T-helper 2 cell treated with Interferon-gamma antibody and Interleukin-4, amounts not matched to agents 5 μg/mL and 100 μg/mL, for 36 hours (primary cell): ENCODE measurements at regions not wholly inside any gene's neighbourhood (a gene's known extent, or its start where the extent isn't known, plus 50 kb on each side); places are given as distances from the start of the nearest gene placed in this dataset.
"Not testable (repeated sequence)": the region's sequence is repeated elsewhere in the genome, so short reads cannot be mapped to it uniquely, and the experiment has no call there.

Experiments
- DNase-seq: peaks from one replicate; pipeline ENCODE4 v3.0.0; 2021; ENCODE audit warnings: low spot score
- H3K27ac Mint-ChIP-seq: one replicate; pipeline ENCODE4 v1.8.0; 2021; ENCODE audit warnings: mild to moderate bottlenecking, mixed read lengths
- H3K27me3 Mint-ChIP-seq: one replicate; pipeline ENCODE4 v1.8.0; 2021; ENCODE audit warnings: low read depth, mixed read lengths
- H3K36me3 Mint-ChIP-seq: one replicate; pipeline ENCODE4 v1.8.0; 2021; ENCODE audit warnings: low read depth, mixed read lengths
- H3K4me1 Mint-ChIP-seq: one replicate; pipeline ENCODE4 v1.8.0; 2021; ENCODE audit warnings: low read depth, mixed read lengths
- H3K4me3 Mint-ChIP-seq: one replicate; pipeline ENCODE4 v1.8.0; 2022; ENCODE audit warnings: mild to moderate bottlenecking, moderate library complexity, mixed read lengths
- H3K9me3 Mint-ChIP-seq: one replicate; pipeline ENCODE4 v1.8.0; 2021; ENCODE audit warnings: mixed read lengths

DNA sequence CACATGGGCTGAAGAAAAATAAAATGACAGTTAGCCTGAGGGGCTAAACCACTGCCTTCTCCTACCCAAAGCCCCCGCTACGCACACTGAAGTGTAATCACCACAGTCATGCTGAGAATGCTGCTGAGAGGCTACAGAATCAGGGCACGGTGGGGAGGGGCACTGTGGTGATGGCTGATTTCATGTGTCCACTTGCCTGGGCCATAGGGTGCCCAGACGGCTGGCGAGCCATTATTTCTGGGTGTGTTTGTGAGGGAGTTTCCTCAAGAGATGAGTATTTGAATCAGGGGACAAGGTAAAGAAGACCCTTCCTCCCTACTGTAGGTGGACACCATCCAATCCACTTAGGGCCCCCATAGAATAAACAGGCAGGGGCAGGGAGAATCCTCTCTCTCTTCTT lies 1313.2 kb downstream of the TBC1D22A start:
- no peaks in the 10 kb centered on the region for H3K36me3 Mint-ChIP-seq
- no peaks in the 10 kb centered on the region for H3K9me3 Mint-ChIP-seq
- no peak for DNase-seq
- H3K27ac Mint-ChIP-seq: no peak overlapping the region
- H3K4me1 Mint-ChIP-seq: peaks cover 7% of the 10 kb centered on the region
- H3K4me3 Mint-ChIP-seq: no peak overlapping the region
- peaks cover 44% of the 10 kb centered on the region for H3K27me3 Mint-ChIP-seq

DNA sequence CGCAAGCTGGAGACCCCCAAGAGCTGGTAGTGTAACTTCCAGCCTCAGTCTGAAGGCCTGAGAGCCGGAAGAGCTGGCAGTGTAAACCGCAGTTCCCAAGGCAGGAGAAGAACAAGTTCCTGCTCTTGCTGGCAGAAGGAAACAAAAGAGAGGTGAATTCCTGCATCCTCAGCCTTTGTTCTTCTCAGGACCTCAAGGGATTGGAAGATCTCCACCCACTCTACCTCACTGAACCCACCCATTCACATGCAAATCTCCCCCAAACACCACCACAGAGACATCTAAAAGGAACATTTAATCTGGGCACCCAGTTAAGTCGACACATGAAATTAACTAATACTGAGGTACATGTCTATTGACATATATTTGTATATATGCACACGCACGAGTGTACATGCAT lies 1310.3 kb downstream of the TBC1D22A start:
- no peak overlapping the region for H3K4me3 Mint-ChIP-seq
- no peak for DNase-seq
- H3K9me3 Mint-ChIP-seq: no peaks in the 10 kb centered on the region
- peaks cover 23% of the 10 kb centered on the region for H3K27me3 Mint-ChIP-seq
- H3K4me1 Mint-ChIP-seq: no peaks in the 10 kb centered on the region
- H3K36me3 Mint-ChIP-seq: no peaks in the 10 kb centered on the region
- H3K27ac Mint-ChIP-seq: no peak overlapping the region

DNA sequence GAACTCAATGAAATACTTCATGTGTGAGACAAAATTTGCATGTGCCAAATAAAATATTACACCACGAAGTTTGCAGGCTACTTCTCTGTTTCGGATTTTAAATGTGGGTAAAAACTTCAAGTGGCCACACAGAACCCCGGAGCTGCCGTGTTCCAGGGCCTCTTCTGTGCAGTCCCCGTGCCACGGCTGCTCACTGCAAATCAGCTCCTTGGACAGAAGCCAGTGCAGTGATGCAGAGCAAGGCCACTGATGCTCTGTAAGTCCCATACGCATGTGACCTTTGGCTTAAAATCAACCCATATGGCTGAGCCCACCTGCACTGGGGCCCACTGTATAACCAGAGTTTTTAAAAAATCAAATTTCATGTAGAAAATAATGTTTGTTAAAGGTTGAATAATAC lies 1309.4 kb downstream of the TBC1D22A start:
- Mint-ChIP-seq H3K4me1 (no peaks in the 10 kb centered on the region), H3K27ac (no peak overlapping the region), H3K27me3 (peaks cover 18% of the 10 kb centered on the region), H3K4me3 (no peak overlapping the region), H3K36me3 (no peaks in the 10 kb centered on the region), H3K9me3 (no peaks in the 10 kb centered on the region)
- DNase-seq: no peak

DNA sequence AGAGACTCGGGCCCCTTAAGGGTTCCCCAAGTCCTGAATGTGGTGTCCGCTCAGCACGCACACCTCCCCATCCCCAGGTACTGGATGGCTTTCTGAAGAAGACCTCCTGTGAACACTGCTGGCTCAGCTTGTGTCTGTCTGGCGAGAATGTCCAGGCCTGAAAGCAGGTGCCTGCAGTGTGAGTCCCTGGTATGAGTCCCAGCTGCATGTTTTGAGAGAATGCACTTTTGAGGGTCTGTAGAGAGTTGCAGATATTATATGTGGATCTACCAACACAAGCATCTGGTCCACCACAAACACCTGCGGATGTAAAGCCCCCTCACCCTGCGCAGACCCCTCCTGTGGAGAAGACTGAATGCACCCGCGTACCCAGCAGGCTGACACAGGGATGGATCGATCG lies 1308.9 kb downstream of the TBC1D22A start:
- H3K27me3 Mint-ChIP-seq: peaks cover 15% of the 10 kb centered on the region
- no peaks in the 10 kb centered on the region for H3K4me1 Mint-ChIP-seq
- H3K36me3 Mint-ChIP-seq: no peaks in the 10 kb centered on the region
- DNase-seq: no peak
- no peaks in the 10 kb centered on the region for H3K9me3 Mint-ChIP-seq
- H3K4me3 Mint-ChIP-seq: no peak overlapping the region
- H3K27ac Mint-ChIP-seq: no peak overlapping the region

DNA sequence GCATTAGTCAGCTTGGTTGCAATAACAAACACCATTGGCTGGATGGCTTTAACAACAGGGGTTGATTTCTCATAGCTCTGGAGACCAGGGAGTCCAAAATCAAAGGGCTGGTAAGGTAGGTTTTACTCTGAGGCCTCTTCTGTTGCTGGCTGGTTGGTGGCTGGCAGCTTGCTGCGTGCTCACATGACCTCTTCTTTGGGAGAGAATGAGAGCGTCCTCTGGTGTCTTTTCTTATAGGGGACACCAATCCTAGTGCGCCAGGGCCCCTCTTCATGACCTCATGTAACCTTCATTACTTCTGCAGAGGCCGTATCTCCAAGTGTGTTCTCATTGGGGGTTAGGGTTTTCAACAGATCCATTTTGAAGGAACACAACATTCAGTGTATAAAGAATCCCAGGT lies 1308.3 kb downstream of the TBC1D22A start:
- no peak for DNase-seq
- no peaks in the 10 kb centered on the region for H3K9me3 Mint-ChIP-seq
- H3K27ac Mint-ChIP-seq: no peak overlapping the region
- H3K27me3 Mint-ChIP-seq: peaks cover 14% of the 10 kb centered on the region
- no peaks in the 10 kb centered on the region for H3K36me3 Mint-ChIP-seq
- no peak overlapping the region for H3K4me3 Mint-ChIP-seq
- H3K4me1 Mint-ChIP-seq: no peaks in the 10 kb centered on the region

DNA sequence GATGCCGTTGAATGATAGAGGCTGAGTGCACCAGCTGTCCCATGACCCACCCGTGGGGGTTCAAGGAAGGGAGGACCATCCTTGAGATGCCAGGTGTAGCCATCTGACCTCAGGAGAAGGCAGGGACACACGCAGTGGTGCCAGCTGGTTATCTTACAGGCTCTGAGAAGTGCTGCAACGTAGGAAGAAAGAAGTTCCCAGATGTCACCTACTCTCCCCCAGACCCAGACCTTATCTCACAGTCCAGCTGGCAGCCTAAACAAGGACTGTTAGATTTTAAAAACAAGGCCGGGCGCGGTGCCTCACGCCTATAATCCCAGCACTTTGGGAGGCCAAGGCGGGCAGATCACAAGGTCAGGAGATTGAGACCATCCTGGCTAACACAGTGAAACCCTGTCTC lies 1307.6 kb downstream of the TBC1D22A start:
- Mint-ChIP-seq H3K9me3 (no peaks in the 10 kb centered on the region), H3K4me1 (no peaks in the 10 kb centered on the region), H3K27ac (no peak overlapping the region), H3K36me3 (no peaks in the 10 kb centered on the region), H3K4me3 (no peak overlapping the region), H3K27me3 (peaks cover 9% of the 10 kb centered on the region)
- DNase-seq: no peak

DNA sequence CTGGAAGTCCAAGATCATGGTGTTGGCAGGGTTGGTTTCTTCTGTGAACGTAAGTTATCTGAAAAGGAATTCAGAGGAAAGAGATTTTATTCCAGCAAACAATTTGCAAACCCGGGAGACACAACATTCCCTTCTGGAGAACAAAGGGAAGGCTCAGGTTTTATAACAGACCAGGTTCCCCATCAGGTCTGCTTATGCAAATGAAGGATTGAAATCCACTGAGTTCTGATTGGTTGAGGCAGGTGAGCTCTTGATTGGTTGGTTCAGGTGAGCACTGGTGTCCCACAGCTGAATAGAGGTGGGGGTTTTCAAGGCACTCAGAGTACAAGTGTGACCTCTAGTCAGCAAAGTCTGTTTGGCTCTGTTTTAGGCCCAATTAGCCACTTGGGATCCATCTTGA lies 1306.8 kb downstream of the TBC1D22A start:
- no peak for DNase-seq
- Mint-ChIP-seq H3K4me1 (no peaks in the 10 kb centered on the region), H3K9me3 (no peaks in the 10 kb centered on the region), H3K4me3 (no peak overlapping the region), H3K36me3 (no peaks in the 10 kb centered on the region), H3K27ac (no peak overlapping the region), H3K27me3 (peaks cover 2% of the 10 kb centered on the region)

DNA sequence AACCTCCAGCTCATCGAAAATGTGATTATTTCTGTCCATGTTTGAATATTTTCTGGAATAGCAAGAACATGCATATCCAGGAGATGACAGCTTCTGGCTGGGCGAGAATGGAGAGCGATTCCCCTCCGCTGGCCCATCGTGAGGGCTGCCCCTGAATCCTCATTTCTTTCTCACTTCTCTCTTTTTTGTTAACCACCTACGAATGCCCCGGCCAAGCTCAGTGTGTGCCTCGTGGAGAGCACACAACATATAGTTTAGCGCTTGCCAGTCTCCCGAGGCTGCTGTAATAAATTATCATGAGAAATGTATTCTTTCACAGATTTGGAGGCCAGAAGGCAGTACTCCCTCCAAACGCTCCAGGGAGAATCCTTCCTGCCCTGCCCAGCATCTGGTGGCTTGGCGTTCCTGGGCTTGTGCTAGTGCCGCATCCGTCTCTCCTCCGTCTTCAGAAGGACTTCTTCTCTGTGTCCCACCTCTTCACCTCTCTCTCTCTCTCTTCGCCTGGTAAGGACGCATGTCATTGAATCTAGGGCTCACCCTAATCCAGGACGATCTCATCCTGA lies 1306.0 kb downstream of the TBC1D22A start:
- no peak overlapping the region for H3K27ac Mint-ChIP-seq
- H3K36me3 Mint-ChIP-seq: no peaks in the 10 kb centered on the region
- no peaks in the 10 kb centered on the region for H3K9me3 Mint-ChIP-seq
- DNase-seq: no peak
- H3K27me3 Mint-ChIP-seq: no peaks in the 10 kb centered on the region
- H3K4me1 Mint-ChIP-seq: no peaks in the 10 kb centered on the region
- no peak overlapping the region for H3K4me3 Mint-ChIP-seq

DNA sequence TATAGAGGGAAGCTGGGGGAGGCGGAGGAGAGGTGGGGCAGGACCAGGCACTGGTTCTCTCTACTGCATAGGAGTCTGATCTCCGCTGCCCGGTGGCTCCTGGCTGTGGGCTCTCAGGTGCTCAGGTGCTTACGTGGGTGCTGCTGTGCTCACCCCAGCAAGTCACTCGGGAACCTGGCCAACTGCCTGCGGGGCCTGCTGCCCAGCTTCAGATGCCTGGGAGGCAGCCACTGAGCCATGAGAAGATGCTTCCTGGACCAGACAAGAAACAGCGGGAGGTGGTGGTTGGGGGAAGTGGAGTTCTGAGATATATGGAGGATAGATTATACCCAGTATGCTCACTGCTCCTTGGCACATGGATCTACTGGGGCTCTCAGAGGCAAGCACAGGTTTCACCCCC lies 1303.4 kb downstream of the TBC1D22A start:
- Mint-ChIP-seq H3K4me3 (no peak overlapping the region), H3K36me3 (no peaks in the 10 kb centered on the region), H3K4me1 (no peaks in the 10 kb centered on the region), H3K9me3 (no peaks in the 10 kb centered on the region), H3K27me3 (no peaks in the 10 kb centered on the region), H3K27ac (no peak overlapping the region)
- DNase-seq: no peak

DNA sequence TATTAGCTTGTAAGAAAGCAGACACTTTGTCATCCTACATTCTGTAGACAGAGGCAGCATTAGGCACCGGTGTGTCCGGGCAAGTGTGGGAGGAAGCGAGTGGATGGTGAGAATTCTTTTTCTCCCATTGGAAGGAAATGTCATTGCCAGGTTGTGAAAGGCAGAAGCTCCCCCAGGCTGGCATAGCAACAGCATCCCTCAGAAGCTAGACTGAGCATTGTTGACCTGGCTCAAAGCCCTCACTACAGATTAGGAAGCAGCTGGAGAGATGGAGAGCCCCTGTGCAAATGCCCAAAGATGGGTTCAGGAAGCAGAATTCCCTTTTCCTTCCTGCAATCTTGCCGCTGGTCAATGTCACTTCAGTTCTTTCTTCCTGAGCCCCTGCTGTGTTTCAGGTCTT lies 1299.3 kb downstream of the TBC1D22A start:
- H3K4me1 Mint-ChIP-seq: no peaks in the 10 kb centered on the region
- no peaks in the 10 kb centered on the region for H3K36me3 Mint-ChIP-seq
- no peak for DNase-seq
- H3K9me3 Mint-ChIP-seq: no peaks in the 10 kb centered on the region
- no peak overlapping the region for H3K4me3 Mint-ChIP-seq
- H3K27ac Mint-ChIP-seq: no peak overlapping the region
- no peaks in the 10 kb centered on the region for H3K27me3 Mint-ChIP-seq

DNA sequence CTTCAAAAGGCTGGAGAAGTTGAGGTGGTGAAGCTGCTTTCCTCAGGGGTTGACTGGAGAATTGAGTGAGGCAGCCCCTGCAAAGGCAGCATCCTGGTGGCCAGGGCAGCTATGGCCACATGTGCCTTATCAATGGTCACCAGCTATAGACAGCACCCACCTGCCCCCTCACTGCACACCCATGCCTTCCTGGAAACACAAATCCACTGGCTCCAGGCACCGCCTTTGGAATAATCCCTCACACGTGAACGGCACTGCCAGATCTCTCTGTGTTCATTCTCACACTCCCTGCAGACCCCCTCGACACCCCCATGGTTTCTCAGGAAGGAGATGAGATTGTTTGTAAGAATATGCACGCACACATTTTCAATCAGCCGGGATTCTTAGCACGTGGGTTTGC lies 1297.8 kb downstream of the TBC1D22A start:
- Mint-ChIP-seq H3K36me3 (no peaks in the 10 kb centered on the region), H3K9me3 (no peaks in the 10 kb centered on the region), H3K27ac (no peak overlapping the region), H3K4me1 (no peaks in the 10 kb centered on the region), H3K4me3 (no peak overlapping the region), H3K27me3 (no peaks in the 10 kb centered on the region)
- no peak for DNase-seq

DNA sequence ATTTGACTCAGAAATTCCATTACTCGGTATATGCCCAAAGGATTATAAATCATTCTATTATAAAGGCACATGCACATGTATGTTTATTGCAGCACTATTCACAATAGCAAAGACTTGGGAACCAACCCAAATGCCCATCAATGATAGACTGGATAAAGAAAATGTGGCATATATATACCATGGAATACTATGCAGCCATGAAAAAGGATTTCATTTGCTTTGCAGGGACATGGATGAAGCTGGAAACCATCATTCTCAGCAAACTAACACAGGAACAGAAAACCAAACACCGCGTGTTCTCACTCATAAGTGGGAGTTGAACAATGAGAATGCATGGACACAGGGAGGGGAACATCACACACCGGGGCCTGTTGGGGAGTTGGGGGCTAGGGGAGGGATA lies 1297.1 kb downstream of the TBC1D22A start:
- not testable (repeated sequence) for H3K27me3 Mint-ChIP-seq, DNase-seq, H3K27ac Mint-ChIP-seq, H3K9me3 Mint-ChIP-seq, H3K36me3 Mint-ChIP-seq, H3K4me1 Mint-ChIP-seq, H3K4me3 Mint-ChIP-seq

DNA sequence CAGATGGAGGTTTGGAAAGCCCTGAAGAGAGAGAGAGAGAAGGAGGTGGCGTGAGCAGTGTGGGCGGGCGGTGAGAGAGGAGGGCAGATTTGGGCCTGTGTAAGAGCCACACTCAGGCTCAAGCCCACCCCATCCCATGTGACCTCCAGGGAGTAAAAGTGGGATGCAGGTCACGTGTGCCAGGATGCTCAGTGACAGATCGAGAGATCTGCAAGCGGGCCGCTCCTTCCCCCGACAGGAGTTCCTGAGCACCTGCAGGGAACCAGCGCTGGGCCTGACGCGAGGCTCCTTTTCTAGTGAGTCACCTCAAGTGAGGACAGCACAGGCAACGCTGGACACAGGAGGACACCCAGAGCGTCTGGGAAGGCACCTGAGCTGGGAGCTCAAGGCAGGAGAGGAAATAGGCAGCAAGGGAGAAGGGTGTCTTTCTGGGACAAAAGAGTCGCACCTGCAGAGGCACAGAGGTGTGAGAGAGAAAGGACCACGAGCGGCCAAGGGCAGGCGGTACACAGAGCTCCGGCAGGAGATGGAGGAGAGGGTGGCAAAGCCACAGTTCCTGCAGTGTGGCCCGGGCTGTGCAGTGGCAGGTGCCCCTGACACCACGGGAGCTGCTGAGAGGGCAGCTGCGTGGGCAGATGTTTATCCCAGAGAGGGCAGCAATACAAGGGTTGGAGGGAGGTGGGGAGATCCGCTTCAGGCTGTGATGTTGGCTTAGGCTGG lies 1294.8 kb downstream of the TBC1D22A start:
- no peaks in the 10 kb centered on the region for H3K27me3 Mint-ChIP-seq

DNA sequence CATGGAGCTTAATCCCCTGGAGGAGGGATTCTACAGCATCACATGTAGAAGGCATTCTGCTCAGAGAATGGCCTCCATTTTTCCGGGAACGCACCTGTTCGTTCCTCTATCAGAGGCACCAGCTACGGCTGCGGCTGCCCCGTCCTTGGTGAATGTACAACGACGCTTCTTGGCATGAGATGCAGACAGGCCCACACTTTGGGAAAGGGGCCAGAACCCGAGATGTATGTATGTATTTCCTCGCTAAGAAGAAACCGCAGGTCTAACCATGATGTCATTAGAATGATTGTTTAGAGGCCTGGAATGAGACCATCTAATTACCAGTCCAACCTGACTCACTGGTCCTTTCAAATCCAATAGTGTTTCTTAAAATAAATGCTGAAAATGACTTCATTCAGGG lies 1293.4 kb downstream of the TBC1D22A start:
- Mint-ChIP-seq H3K27ac (no peak overlapping the region), H3K9me3 (no peaks in the 10 kb centered on the region), H3K4me1 (no peaks in the 10 kb centered on the region), H3K36me3 (no peaks in the 10 kb centered on the region), H3K27me3 (no peaks in the 10 kb centered on the region), H3K4me3 (no peak overlapping the region)
- no peak for DNase-seq

More for the DNA sequence above, 1294.8 kb downstream of the TBC1D22A start:
- Mint-ChIP-seq H3K36me3 (no peaks in the 10 kb centered on the region), H3K4me3 (no peak overlapping the region), H3K9me3 (no peaks in the 10 kb centered on the region), H3K4me1 (no peaks in the 10 kb centered on the region), H3K27ac (no peak overlapping the region)
- no peak for DNase-seq

DNA sequence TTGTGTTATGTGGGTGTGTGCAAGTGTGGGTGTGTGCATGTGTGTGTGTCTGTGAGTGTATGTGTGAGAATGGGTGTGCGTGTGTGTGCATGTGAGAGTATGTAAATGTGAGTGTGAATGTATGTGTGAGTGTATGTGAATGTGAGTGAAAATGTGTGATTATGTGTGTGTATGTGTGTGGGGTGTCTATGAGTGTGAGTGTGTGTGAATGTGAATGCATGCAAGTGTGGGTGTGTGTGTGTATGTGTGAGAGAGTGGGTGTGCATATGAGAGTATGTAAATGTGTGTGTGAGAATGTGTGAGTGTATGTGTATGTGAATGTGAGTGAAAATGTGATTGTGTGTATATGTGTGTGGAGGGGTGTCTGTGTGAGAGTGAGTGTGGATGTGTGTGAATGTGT lies 1292.7 kb downstream of the TBC1D22A start:
- H3K27me3 Mint-ChIP-seq: no peaks in the 10 kb centered on the region
- H3K9me3 Mint-ChIP-seq: no peaks in the 10 kb centered on the region
- no peaks in the 10 kb centered on the region for H3K36me3 Mint-ChIP-seq
- H3K27ac Mint-ChIP-seq: no peak overlapping the region
- H3K4me1 Mint-ChIP-seq: no peaks in the 10 kb centered on the region
- H3K4me3 Mint-ChIP-seq: no peak overlapping the region
- no peak for DNase-seq
